GM12872 (cell line): ENCODE measurements at regions not wholly inside any gene's neighbourhood (a gene's known extent, or its start where the extent isn't known, plus 50 kb on each side); places are given as distances from the start of the nearest gene placed in this dataset.

ENCODE experiments used
- CTCF ChIP-seq: IDR thresholded peaks from 3 replicates; pipeline ENCODE4 v1.5.1; 2011; ENCODE audit warnings: low read depth, mild to moderate bottlenecking, low read length, moderate library complexity; ENCODE audit not compliant: insufficient read depth

- TF ChIP-seq CTCF = no peak
These were observed 250.1 kb upstream of the VRK2 start for GRCh38 chr2:57796527-57796926.

DNA sequence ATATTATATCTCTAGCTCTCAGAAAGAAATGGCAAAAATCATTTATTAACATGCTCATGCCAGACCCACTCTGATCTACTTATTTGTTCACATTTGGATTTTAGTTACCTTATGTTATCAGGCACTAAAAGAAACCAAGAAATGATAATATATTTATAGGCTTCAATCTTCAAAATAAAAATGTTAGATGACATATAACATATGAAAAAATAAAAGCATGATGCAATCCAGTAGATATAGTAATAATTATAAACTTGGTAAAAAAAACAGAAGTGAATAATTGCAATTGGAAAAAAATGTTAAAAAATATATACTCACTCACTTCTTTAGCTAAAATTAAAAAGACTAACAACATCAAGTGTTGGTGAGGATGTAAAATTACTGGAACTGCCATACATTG, 248.3 kb upstream of the VRK2 start:
- TF ChIP-seq CTCF = no peak

- TF ChIP-seq CTCF = no peak
These were observed 244.4 kb upstream of the VRK2 start for GRCh38 chr2:57802243-57802642.

GRCh38 chr2:57804971-57805370, 241.6 kb upstream of the VRK2 start:
- no peak for TF ChIP-seq CTCF

DNA sequence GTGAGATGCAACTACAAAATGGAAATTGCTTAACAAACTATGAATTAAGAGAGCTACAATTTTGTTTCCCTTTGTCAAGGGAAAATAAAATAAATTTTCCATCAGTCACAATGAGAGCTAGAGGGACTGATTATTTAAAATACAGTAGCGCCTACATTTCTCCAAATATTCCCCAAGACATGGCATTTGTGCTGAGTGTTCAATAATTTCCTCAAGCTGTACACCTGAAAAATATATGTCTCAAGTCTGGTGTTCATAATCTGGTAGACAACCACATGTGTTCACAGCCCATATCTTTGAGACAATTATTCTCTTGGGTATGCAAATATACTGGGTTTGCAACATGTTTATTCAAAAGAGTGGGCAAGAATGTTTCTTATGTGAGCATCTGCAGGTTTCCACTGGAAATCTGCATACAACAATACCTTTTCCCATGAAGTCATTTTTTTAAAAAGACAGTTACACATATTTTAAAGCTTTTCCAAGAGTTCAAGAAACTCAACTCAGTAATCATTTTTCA, 240.1 kb upstream of the VRK2 start:
- TF ChIP-seq CTCF = no peak

GRCh38 chr2:57809230-57809629, 237.4 kb upstream of the VRK2 start:
- TF ChIP-seq CTCF = no peak

DNA sequence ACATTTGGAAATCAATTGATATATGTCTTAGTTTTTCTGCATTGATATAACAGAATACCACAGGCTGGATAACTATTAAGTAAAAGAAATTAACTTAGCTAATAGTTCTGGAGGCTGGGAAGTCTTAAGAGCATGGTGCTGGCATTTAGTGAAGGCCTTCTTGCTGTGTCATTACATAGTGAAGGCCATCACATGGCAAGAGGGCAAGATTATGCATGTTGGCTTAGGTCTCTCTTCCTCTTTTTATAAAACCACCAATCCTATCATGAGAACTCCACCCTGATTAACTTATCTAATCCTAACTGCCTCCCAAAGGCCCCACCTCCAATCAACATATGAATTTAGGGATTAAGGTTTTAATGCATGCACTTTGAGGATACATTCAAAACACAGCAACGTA, 225.5 kb upstream of the VRK2 start:
- TF ChIP-seq CTCF = no peak

- no peak for TF ChIP-seq CTCF
These were observed 218.4 kb upstream of the VRK2 start for GRCh38 chr2:57828221-57828620.
